ENCODE measurements at regions not wholly inside any gene's neighbourhood (a gene's known extent, or its start where the extent isn't known, plus 50 kb on each side); places are given as distances from the start of the nearest gene placed in this dataset.

GRCh38 chr10:55033061-55033460, 232.0 kb upstream of the PCDH15 start:
- Histone ChIP-seq H3K9me3 (no peaks in the 10 kb centered on the region), H3K4me3 (no peak overlapping the region), H3K27ac (replicated peaks in 1 of 4) (no peak overlapping the region), H3K27me3 (no peaks in the 10 kb centered on the region), H3K4me1 (no peaks in the 10 kb centered on the region), H3K36me3 (no peaks in the 10 kb centered on the region)
- TF ChIP-seq POLR2AphosphoS5 (IDR thresholded peaks at IDR 0.05): no peak
- no peak for TF ChIP-seq CTCF (IDR thresholded peaks at IDR 0.05)
- no peak for TF ChIP-seq POLR2A (IDR thresholded peaks at IDR 0.05; ENCODE audit: low read depth)
- no peak for TF ChIP-seq EP300 (IDR thresholded peaks at IDR 0.05)
- no peak for DNase-seq (ENCODE audit: extremely low spot score)
- WGBS: 95% methylated on average over 4 of the region's 4 CpGs
- intact Hi-C loops (cut with DNase I): no loop called here

GRCh38 chr10:55024713-55025112, 223.7 kb upstream of the PCDH15 start:
- H3K9me3 ChIP-seq: no peaks in the 10 kb centered on the region
- no peak overlapping the region for H3K27ac ChIP-seq (replicated peaks in 1 of 4)
- intact Hi-C loops (cut with DNase I): no loop called here
- no peaks in the 10 kb centered on the region for H3K36me3 ChIP-seq
- WGBS: 0% methylated on average over 1 of the region's 1 CpG
- DNase-seq (ENCODE audit: extremely low spot score): no peak
- peaks cover 0 to 2% (median 0%) of the 10 kb centered on the region in 4 donors for H3K4me1 ChIP-seq
- TF ChIP-seq CTCF (IDR thresholded peaks at IDR 0.05) (no peak), EP300 (IDR thresholded peaks at IDR 0.05) (no peak), POLR2A (IDR thresholded peaks at IDR 0.05; ENCODE audit: low read depth) (no peak), POLR2AphosphoS5 (IDR thresholded peaks at IDR 0.05) (no peak)
- H3K4me3 ChIP-seq: no peak overlapping the region
- no peaks in the 10 kb centered on the region for H3K27me3 ChIP-seq

- Histone ChIP-seq H3K9me3 (no peaks in the 10 kb centered on the region), H3K36me3 (no peaks in the 10 kb centered on the region), H3K4me3 (no peak overlapping the region), H3K27ac (replicated peaks in 1 of 4) (no peak overlapping the region), H3K27me3 (no peaks in the 10 kb centered on the region), H3K4me1 (peaks cover 0 to 10% (median 4%) of the 10 kb centered on the region in 4 donors)
- WGBS: 19% methylated on average over 2 of the region's 2 CpGs
- intact Hi-C loops (cut with DNase I): no loop called here
- DNase-seq (ENCODE audit: extremely low spot score): no peak
- no peak for TF ChIP-seq EP300 (IDR thresholded peaks at IDR 0.05)
- no peak for TF ChIP-seq CTCF (IDR thresholded peaks at IDR 0.05)
- TF ChIP-seq POLR2A (IDR thresholded peaks at IDR 0.05; ENCODE audit: low read depth): no peak
- TF ChIP-seq POLR2AphosphoS5 (IDR thresholded peaks at IDR 0.05): no peak
Measured at GRCh38 chr10:55019439-55019838, 218.4 kb upstream of the PCDH15 start.

- no peaks in the 10 kb centered on the region for H3K36me3 ChIP-seq
- H3K27ac ChIP-seq (replicated peaks in 1 of 4): no peak overlapping the region
- H3K9me3 ChIP-seq: no peaks in the 10 kb centered on the region
- H3K4me3 ChIP-seq: no peak overlapping the region
- TF ChIP-seq EP300 (IDR thresholded peaks at IDR 0.05): no peak
- no peaks in the 10 kb centered on the region for H3K4me1 ChIP-seq
- no peak for DNase-seq (ENCODE audit: extremely low spot score)
- no peaks in the 10 kb centered on the region for H3K27me3 ChIP-seq
- intact Hi-C loops (cut with DNase I): no loop called here
Measured at GRCh38 chr10:55013318-55013717, 212.3 kb upstream of the PCDH15 start.

GRCh38 chr10:55002420-55002819, 201.4 kb upstream of the PCDH15 start:
- intact Hi-C loops (cut with DNase I): no loop called here

More at GRCh38 chr10:55002420-55002819, 201.4 kb upstream of the PCDH15 start:
- H3K36me3 ChIP-seq: no peaks in the 10 kb centered on the region
- H3K27me3 ChIP-seq: no peaks in the 10 kb centered on the region
- no peaks in the 10 kb centered on the region for H3K9me3 ChIP-seq
- peaks cover 0 to 7% (median 0%) of the 10 kb centered on the region in 4 donors for H3K4me1 ChIP-seq
- no peak for TF ChIP-seq EP300 (IDR thresholded peaks at IDR 0.05)
- TF ChIP-seq CTCF (IDR thresholded peaks at IDR 0.05): no peak
- TF ChIP-seq POLR2A (IDR thresholded peaks at IDR 0.05; ENCODE audit: low read depth): no peak
- no peak for DNase-seq (ENCODE audit: extremely low spot score)
- H3K4me3 ChIP-seq: no peak overlapping the region
- no peak overlapping the region for H3K27ac ChIP-seq (replicated peaks in 1 of 4)
